Thyroid gland (tissue), 4 donors: ENCODE measurements at regions not wholly inside any gene's neighbourhood (a gene's known extent, or its start where the extent isn't known, plus 50 kb on each side); places are given as distances from the start of the nearest gene placed in this dataset.

ENCODE experiments used
- DNase-seq, 2 donors: peaks; one replicate each; pipeline ENCODE4 v3.0.0-alpha.2; 2019
- H3K27ac ChIP-seq, 3 donors: fragments of 200-600 bp; sonication (generic); 1 replicate in 2 of 3; 2 replicates in 1 of 3; pipeline ENCODE4 v1.5.1; 2016 to 2019; ENCODE audit warnings: mild to moderate bottlenecking in 1 of 3, moderate library complexity in 1 of 3
- H3K27me3 ChIP-seq: fragments of 200-600 bp; sonication (generic); one replicate; pipeline ENCODE4 v1.5.1; 2019
- H3K36me3 ChIP-seq, 2 donors: fragments of 200-600 bp; sonication (generic); one replicate each; pipeline ENCODE4 v1.5.1; 2016 to 2019
- H3K4me1 ChIP-seq, 2 donors: fragments of 200-600 bp; sonication (generic); one replicate each; pipeline ENCODE4 v1.5.1; 2017 to 2019
- H3K4me3 ChIP-seq, 3 donors: fragments of 200-600 bp; sonication (generic); replicated peaks in 1 of 3; 1 replicate in 2 of 3; 2 replicates in 1 of 3; pipeline ENCODE4 v1.5.1; 2016; ENCODE audit warnings: mild to moderate bottlenecking in 1 of 3
- H3K9me3 ChIP-seq: fragments of 200-600 bp; sonication (generic); one replicate; pipeline ENCODE4 v1.5.1; 2017
- CTCF ChIP-seq, 6 experiments: fragments of 200-600 bp in 3 of 6; fragments of 450-650 bp in 3 of 6; sonication (generic) in 3 of 6; IDR thresholded peaks; one replicate each; pipeline ENCODE4 v1.5.1; 2016 to 2019; ENCODE audit warnings: antibody characterized with exemption in 6 of 6, mild to moderate bottlenecking in 2 of 6, inconsistent platforms in 1 of 6, moderate library complexity in 1 of 6
- POLR2A ChIP-seq, 2 donors: fragments of 450-650 bp; IDR thresholded peaks; one replicate each; pipeline ENCODE4 v1.6.1; 2017; ENCODE audit warnings: antibody characterized with exemption in 2 of 2, mild to moderate bottlenecking in 2 of 2, moderate library complexity in 1 of 2
- WGBS, 2 donors: methylation state at CpG; one replicate each; pipeline ENCODE4 v1.1.5; 2017; 5-methylcytosine and 5-hydroxymethylcytosine counted together
- intact Hi-C: fragments of 100-400 bp; cut with DNase I; formaldehyde crosslinking; loops from one replicate; pipeline ENCODE4 v1.15.1; 2023

- no peak overlapping the region for H3K4me3 ChIP-seq
These were observed 383.0 kb upstream of the RARB start for GRCh38 chr3:25044762-25045710.

GRCh38 chr3:25046911-25047771 is 380.9 kb upstream of the RARB start:
- TF ChIP-seq CTCF (IDR thresholded peaks at IDR 0.05) = no peak
- TF ChIP-seq POLR2A (IDR thresholded peaks at IDR 0.05) = no peak
- H3K4me1 ChIP-seq = peaks cover 6 to 7% of the 10 kb centered on the region in 2 donors
- WGBS, 2 donors = 70 to 72% methylated on average over 2 of the region's 2 CpGs

More at GRCh38 chr3:25044762-25045710, 383.0 kb upstream of the RARB start:
- peak; percentile 4 to 17 for DNase-seq
- no peak for TF ChIP-seq CTCF (IDR thresholded peaks at IDR 0.05)
- TF ChIP-seq POLR2A (IDR thresholded peaks at IDR 0.05) = no peak
- WGBS, 2 donors = 62 to 67% methylated on average over 7 of the region's 7 CpGs
- no peak overlapping the region for H3K27ac ChIP-seq
- H3K27me3 ChIP-seq = no peaks in the 10 kb centered on the region
- H3K36me3 ChIP-seq = no peaks in the 10 kb centered on the region
- intact Hi-C loops = no loop called here
- H3K4me1 ChIP-seq = peaks cover 6 to 7% of the 10 kb centered on the region in 2 donors
- no peaks in the 10 kb centered on the region for H3K9me3 ChIP-seq

GRCh38 chr3:25049304-25049703 is 378.8 kb upstream of the RARB start:
- no peak overlapping the region for H3K27ac ChIP-seq
- H3K36me3 ChIP-seq = no peaks in the 10 kb centered on the region
- intact Hi-C loops = no loop called here
- TF ChIP-seq CTCF (IDR thresholded peaks at IDR 0.05) = no peak
- no peak for TF ChIP-seq POLR2A (IDR thresholded peaks at IDR 0.05)
- H3K4me3 ChIP-seq = no peak overlapping the region
- peaks cover 6 to 7% of the 10 kb centered on the region in 2 donors for H3K4me1 ChIP-seq
- 89 to 90% methylated on average over 3 of the region's 3 CpGs for WGBS, 2 donors
- H3K27me3 ChIP-seq = no peaks in the 10 kb centered on the region
- DNase-seq = no peak
- no peaks in the 10 kb centered on the region for H3K9me3 ChIP-seq

More at GRCh38 chr3:25046911-25047771, 380.9 kb upstream of the RARB start:
- Histone ChIP-seq H3K4me3 (no peak overlapping the region), H3K9me3 (no peaks in the 10 kb centered on the region), H3K27ac (no peak overlapping the region), H3K27me3 (no peaks in the 10 kb centered on the region), H3K36me3 (no peaks in the 10 kb centered on the region)
- peak in 1 of 2 donors; percentile 12 for DNase-seq
- intact Hi-C loops = no loop called here

- no peak for DNase-seq
- H3K4me3 ChIP-seq = no peak overlapping the region
- H3K27me3 ChIP-seq = no peaks in the 10 kb centered on the region
- intact Hi-C loops = no loop called here
- 91 to 97% methylated on average over 3 of the region's 3 CpGs for WGBS, 2 donors
- H3K4me1 ChIP-seq = no peaks in the 10 kb centered on the region
- TF ChIP-seq CTCF (IDR thresholded peaks at IDR 0.05) = no peak
- TF ChIP-seq POLR2A (IDR thresholded peaks at IDR 0.05) = no peak
- no peaks in the 10 kb centered on the region for H3K36me3 ChIP-seq
- H3K9me3 ChIP-seq = no peaks in the 10 kb centered on the region
- H3K27ac ChIP-seq = no peak overlapping the region
These were observed 374.7 kb upstream of the RARB start for GRCh38 chr3:25053360-25053759.
